ENCODE measurements at regions not wholly inside any gene's neighbourhood (a gene's known extent, or its start where the extent isn't known, plus 50 kb on each side); places are given as distances from the start of the nearest gene placed in this dataset.
"Not testable (repeated sequence)": the region's sequence is repeated elsewhere in the genome, so short reads cannot be mapped to it uniquely, and the experiment has no call there.

- DNase-seq, result no peak
These were observed 361.5 kb downstream of the RFC3 start for GRCh38 chr13:34179481-34179880.

- no peak for DNase-seq
These were observed 362.0 kb downstream of the RFC3 start for GRCh38 chr13:34179927-34180326.

- not testable (repeated sequence) for DNase-seq
These were observed 363.3 kb downstream of the RFC3 start for GRCh38 chr13:34181256-34181655.

DNA sequence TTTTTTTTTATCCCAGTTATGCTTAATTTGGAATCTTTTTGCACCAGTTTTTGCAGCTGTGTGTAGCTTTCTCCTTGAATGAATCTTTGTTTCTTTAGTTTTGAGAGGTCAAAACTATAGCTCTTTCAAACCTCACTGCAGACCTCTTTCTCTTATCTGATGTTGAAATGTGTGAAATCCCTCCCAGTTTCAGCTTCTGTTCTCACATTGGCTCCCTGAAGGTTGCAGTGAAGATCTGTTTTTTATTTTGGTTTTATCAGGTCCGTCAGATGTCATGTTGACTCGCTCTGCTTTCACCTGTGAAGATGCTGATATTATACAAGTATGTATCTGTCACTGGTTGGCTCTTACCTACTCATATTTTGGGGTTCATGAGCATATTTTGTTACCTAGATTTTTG lies 372.0 kb downstream of the RFC3 start:
- no peak for DNase-seq

DNA sequence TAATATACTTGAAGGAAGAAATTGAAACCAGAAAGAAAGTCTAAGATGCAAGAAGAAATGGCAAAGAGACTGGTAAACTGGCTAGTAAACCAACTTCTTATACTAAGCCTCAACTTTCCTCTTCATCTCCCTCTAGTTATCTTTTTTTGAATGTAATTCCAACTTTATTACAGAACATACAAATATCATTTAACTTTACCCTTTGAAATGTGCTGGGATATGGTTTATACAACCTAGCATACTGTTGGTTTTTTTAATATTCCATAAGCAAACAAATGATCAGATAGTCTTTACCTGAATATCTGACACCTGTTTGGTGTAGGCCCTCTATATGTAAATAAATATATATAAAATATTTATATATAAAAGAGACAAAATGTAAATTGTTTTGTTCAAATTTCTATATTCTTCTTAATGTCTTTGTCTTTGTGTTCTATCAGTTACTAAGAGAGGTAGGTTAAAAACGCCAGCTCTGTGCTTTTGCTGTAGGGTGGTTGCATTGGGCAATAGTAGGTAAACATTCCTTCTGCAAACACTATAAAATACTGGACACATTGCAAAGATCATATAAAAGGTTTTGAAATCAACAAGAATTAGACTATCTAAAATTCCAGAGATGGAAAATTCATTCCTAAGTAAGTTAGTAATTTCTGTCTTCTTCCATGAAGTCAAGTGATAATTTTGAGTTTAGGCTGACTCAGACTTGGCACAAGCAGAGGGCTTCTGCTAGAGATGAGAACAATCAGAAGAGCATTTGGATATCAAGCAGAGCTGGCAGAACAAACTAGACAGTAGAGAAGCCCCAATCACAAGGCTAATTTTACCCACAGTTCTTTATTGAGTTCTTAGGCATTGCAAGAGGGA lies 383.3 kb downstream of the RFC3 start:
- no peak for DNase-seq

DNA sequence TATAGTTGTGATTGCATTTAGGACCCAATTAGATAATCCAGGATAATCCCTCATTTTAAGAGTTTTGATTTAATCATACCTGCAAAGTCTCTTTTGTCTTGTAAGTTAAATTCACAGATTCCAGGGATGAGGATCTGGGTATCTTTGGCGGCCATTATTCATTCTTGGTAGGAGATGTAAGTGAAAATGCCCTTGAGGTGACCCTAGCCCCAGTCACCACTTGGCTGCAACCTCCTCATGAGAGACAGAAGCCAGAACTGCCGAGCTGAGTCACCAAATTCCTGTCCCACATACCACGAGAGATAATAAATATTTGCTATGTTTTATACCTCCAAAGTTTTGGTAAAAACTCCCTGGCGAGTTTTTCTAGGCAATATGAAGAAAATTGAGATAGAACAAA lies 389.4 kb downstream of the RFC3 start:
- no peak for DNase-seq

DNA sequence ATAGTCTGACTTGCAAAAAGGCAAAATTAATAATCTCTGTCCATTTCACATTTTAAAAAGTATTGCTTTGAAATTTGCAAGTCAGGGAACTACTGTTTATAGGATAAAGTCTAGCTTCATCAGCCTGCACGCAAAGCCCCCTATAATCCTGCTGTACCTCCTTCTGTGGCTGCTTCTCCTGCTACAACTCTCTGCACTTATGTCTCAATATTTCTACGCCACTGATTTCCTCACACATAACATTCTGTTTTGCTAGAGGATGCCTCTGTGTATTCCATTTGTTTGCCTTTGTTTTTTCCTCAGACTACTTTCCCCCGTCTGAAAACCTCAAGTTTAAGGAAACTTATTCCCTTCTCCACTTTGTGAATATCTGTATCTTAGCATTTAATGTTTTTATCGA lies 389.9 kb downstream of the RFC3 start:
- no peak for DNase-seq

- no peak for DNase-seq
These were observed 390.4 kb downstream of the RFC3 start for GRCh38 chr13:34208336-34208735.

GRCh38 chr13:34210341-34210740 lies 392.4 kb downstream of the RFC3 start:
- DNase-seq, result no peak

- DNase-seq, result no peak
These were observed 396.7 kb downstream of the RFC3 start for GRCh38 chr13:34214686-34215085.

GRCh38 chr13:34216256-34216655 lies 398.3 kb downstream of the RFC3 start:
- no peak for DNase-seq

DNA sequence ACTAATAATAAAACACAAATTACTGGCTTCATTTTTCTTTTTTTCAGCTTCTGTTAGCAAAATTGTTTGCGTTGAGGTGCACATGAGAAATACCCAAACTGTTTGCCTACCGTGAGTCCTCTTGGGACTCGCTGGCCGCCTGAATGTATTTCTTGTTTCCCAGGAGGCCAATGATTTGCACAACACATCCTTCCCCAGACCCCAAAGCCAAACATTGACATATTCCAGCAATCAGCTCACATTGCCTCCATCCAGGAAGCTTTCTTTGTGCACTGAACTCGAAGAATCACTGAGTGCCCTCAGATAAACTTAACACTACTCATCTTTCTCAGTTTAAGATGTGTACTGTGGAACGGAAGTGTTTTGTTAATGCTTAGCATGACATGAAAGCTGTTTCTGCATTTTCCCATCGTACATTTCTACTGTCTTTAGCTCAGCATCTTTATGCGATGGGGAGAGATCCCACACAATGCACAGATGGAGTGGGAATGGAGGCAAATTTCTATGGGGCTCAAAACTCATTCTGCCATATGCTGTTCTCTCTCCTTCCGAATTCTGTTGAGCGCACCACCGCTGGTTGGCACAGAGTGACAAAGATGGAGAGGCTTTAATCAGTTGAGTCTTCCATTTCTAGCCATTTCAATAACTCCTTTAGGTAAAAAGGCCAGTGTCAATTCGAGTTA lies 399.5 kb downstream of the RFC3 start:
- no peak for DNase-seq

GRCh38 chr13:34223984-34224383 lies 406.0 kb downstream of the RFC3 start:
- DNase-seq, result no peak

DNA sequence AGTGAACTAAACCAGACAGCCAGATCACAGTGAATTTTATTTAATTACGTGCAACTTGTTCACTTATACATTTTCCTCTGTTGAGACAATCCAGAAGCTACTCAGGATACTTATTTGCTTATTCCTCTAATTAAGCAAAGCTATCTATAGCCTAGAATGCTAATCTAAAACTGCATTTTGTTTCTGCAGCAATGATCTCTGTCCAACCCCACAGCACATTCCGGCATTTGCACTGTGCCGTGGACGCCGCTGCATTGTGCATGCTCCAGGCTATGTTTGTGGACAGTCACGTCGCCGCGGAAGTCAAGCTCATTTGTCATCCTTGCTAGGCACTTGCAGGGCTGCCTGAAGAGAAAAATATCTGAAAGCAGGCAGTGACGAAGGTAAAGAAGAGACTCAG lies 406.9 kb downstream of the RFC3 start:
- DNase-seq, result no peak

DNA sequence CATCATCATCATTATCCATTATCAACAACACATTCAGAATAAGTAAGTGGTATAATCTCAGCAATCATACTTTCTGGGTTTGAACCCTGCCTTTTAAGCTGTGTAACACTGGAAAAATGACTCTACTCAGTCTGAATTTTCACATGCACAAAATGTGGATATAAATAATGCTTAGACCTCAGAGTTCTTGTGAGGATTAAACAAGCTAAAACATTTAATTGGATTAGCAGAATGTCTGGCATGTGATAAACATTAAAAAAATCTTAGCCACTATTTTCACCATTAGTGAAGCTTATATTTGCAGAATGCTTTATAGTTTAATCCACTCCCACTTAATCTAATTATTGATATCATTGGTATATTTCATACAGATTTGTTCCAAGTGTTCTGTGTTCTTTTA lies 412.3 kb downstream of the RFC3 start:
- no peak for DNase-seq

GRCh38 chr13:34241332-34241731 lies 423.4 kb downstream of the RFC3 start:
- DNase-seq, result no peak

GRCh38 chr13:34243403-34243802 lies 425.5 kb downstream of the RFC3 start:
- no peak for DNase-seq

- no peak for DNase-seq
These were observed 428.6 kb downstream of the RFC3 start for GRCh38 chr13:34246511-34246910.

GRCh38 chr13:34247596-34247995 lies 429.6 kb downstream of the RFC3 start:
- DNase-seq, result peak; percentile 22

- no peak for DNase-seq
These were observed 431.6 kb downstream of the RFC3 start for GRCh38 chr13:34249546-34250039.

DNA sequence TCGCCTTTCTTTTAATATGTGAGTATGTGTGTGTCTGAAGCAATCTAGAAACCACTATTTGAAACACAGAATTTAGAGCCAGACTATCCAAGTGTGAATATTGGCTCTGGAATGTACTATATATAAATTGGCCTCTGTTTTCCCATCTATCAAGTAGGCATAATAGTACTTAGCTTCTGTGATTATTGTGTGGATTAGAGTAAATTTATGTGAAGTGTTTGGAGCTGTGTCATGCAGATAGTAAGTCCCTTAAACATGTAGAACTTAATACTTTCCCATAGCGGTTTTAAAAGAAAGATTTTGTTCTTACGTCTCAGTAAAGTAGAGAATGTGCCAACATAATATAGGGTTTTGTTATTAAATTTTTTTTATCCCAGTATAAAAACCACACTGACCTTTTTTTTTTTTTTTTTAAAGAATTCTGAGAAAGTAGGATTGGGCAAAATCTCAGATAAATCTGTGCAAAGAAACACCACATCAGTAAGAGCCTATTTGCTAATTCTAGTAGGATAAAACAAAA lies 432.3 kb downstream of the RFC3 start:
- DNase-seq, result no peak

DNA sequence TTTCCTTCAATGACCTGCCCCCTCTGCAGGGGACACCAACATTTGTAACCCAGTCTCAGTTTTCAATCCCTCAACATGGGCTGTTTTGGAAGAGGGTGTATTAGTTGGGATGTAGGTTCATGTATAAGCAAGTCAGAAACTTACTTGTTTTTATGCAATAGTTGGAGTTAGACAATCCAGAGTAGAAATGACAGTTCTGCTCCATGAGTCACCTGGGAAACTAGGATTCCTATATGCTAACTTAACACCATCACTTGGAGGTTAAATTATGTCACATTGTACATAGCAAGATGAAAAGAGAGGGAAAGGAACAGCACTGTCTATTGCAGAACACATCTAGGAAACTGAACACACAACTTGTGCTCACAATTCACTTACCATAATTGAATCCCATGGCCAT lies 436.4 kb downstream of the RFC3 start:
- no peak for DNase-seq

GRCh38 chr13:34255711-34256110 lies 437.8 kb downstream of the RFC3 start:
- no peak for DNase-seq

GRCh38 chr13:34256236-34256635 lies 438.3 kb downstream of the RFC3 start:
- DNase-seq, result no peak
